ENCODE measurements at regions not wholly inside any gene's neighbourhood (a gene's known extent, or its start where the extent isn't known, plus 50 kb on each side); places are given as distances from the start of the nearest gene placed in this dataset.

DNA sequence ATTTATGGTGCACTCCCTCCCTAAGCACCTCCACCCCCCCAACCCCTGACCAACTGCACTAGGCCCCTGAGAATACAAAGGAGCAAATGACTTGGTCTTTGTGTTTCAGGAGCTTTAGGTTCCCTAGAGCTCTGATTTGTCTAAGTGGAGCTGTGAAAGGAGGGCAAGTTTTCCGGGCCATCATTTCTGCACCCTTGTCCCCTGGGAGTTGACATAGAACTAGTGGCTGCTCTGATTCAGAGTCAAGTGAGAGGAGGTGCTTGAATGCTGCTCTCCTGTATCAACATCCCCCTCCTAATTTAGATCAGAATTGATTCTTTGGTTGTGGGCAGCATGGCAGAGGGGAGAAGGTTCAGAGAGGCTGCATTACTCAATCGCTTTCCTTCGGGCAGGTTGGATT, 391.6 kb downstream of the KCNRG start:
- TF ChIP-seq, protein P1, sequence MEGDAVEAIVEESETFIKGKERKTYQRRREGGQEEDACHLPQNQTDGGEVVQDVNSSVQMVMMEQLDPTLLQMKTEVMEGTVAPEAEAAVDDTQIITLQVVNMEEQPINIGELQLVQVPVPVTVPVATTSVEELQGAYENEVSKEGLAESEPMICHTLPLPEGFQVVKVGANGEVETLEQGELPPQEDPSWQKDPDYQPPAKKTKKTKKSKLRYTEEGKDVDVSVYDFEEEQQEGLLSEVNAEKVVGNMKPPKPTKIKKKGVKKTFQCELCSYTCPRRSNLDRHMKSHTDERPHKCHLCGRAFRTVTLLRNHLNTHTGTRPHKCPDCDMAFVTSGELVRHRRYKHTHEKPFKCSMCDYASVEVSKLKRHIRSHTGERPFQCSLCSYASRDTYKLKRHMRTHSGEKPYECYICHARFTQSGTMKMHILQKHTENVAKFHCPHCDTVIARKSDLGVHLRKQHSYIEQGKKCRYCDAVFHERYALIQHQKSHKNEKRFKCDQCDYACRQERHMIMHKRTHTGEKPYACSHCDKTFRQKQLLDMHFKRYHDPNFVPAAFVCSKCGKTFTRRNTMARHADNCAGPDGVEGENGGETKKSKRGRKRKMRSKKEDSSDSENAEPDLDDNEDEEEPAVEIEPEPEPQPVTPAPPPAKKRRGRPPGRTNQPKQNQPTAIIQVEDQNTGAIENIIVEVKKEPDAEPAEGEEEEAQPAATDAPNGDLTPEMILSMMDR (conservative IDR thresholded peaks at IDR 0.05; ENCODE audit: low read depth, low read length) = no peak
- TF ChIP-seq EZH2 (IDR thresholded peaks at IDR 0.05; ENCODE audit: borderline replicate concordance, low read depth, low read length, poor library complexity, severe bottlenecking) = no peak
